Natural killer cell (primary cell): ENCODE measurements at regions not wholly inside any gene's neighbourhood (a gene's known extent, or its start where the extent isn't known, plus 50 kb on each side); places are given as distances from the start of the nearest gene placed in this dataset.

Experiments used
- ATAC-seq, 3 donors: fragments of 150-1000 bp in 2 of 3; fragments of 200-7000 bp in 1 of 3; cut with Tn5 transposase; 1 replicate in 1 of 3; 2 replicates in 2 of 3; pipeline ENCODE4 v1.10.0; 2021; ENCODE audit warnings: mild to moderate bottlenecking in 2 of 3, moderate library complexity in 2 of 3
- DNase-seq, 2 donors: peaks; one replicate each; pipeline versions ENCODE4 v3.0.0 to v3.0.0-alpha.2; 2013 to 2021; ENCODE audit warnings: mixed read lengths in 1 of 2
- H3K27ac ChIP-seq: one replicate; pipeline ENCODE4 v1.5.1; 2013; ENCODE audit warnings: mild to moderate bottlenecking, low read length
- H3K27me3 ChIP-seq: one replicate; pipeline ENCODE4 v1.6.1; 2013; ENCODE audit warnings: low read length; ENCODE audit not compliant: control insufficient read depth, insufficient read depth
- H3K36me3 ChIP-seq: one replicate; pipeline ENCODE4 v1.6.1; 2013; ENCODE audit warnings: low read length; ENCODE audit not compliant: control insufficient read depth, insufficient read depth
- H3K4me1 ChIP-seq: one replicate; pipeline ENCODE4 v1.6.1; 2013; ENCODE audit warnings: low read length; ENCODE audit not compliant: control insufficient read depth, insufficient read depth
- H3K4me3 ChIP-seq: one replicate; pipeline ENCODE4 v1.5.1; 2013; ENCODE audit warnings: low read length
- H3K9me3 ChIP-seq: one replicate; pipeline ENCODE4 v1.6.1; 2013; ENCODE audit warnings: low read length; ENCODE audit not compliant: control insufficient read depth, insufficient read depth
- H3K27ac Mint-ChIP-seq, 2 donors: one replicate each; pipeline ENCODE4 v1.8.0; 2022; ENCODE audit warnings: mild to moderate bottlenecking in 2 of 2, mixed read lengths in 2 of 2, moderate library complexity in 1 of 2
- H3K27me3 Mint-ChIP-seq, 2 donors: one replicate each; pipeline ENCODE4 v1.8.0; 2022; ENCODE audit warnings: low read depth in 2 of 2, mixed read lengths in 2 of 2
- H3K36me3 Mint-ChIP-seq: one replicate; pipeline ENCODE4 v1.8.0; 2022; ENCODE audit warnings: mixed read lengths
- H3K4me1 Mint-ChIP-seq, 2 donors: one replicate each; pipeline ENCODE4 v1.8.0; 2022; ENCODE audit warnings: mixed read lengths in 2 of 2
- H3K4me3 Mint-ChIP-seq: one replicate; pipeline ENCODE4 v1.8.0; 2022; ENCODE audit warnings: mild to moderate bottlenecking, moderate library complexity, mixed read lengths
- H3K9me3 Mint-ChIP-seq, 2 donors: one replicate each; pipeline ENCODE4 v1.8.0; 2022; ENCODE audit warnings: mixed read lengths in 2 of 2
- WGBS: methylation state at CpG from one replicate; pipeline ENCODE4 v1.1.7; 2013; ENCODE audit warnings: missing lambda C conversion rate; ENCODE audit not compliant: insufficient coverage; 5-methylcytosine and 5-hydroxymethylcytosine counted together
- intact Hi-C: fragments of 100-400 bp; cut with micrococcal nuclease; formaldehyde crosslinking; loops from one replicate; pipeline ENCODE4 v1.14.2; 2022
- TF ChIP-seq, protein P1 (sequence below): fragments of 200-600 bp; IDR thresholded peaks from one replicate; pipeline ENCODE4 v1.8.0; 2022; ENCODE audit warnings: antibody characterized with exemption

DNA sequence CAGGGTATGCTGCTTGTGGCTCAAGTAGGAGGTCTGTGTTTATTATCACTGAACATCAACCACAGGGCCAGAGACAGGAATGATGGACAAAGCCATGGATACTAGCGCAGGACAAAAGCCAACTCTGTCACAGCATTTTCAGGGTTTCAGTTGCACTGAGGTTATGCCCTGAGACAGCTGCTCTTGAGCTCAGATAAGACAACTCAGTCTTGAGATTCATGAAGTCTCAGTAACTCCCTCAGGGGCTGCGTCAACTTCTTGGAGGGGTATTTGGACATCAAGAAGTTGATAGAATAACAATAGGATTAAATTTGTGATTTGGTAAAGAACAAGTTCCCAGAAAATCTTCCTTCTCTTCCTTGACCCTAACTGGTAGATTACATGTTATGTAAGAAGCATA, 287.0 kb upstream of the SLC14A2 start:
- Mint-ChIP-seq H3K27ac (no peak overlapping the region), H3K4me1 (no peaks in the 10 kb centered on the region), H3K36me3 (no peaks in the 10 kb centered on the region), H3K9me3 (peaks cover 0 to 2% of the 10 kb centered on the region in 2 donors), H3K27me3 (peaks cover 12 to 19% of the 10 kb centered on the region in 2 donors), H3K4me3 (no peak overlapping the region)
- intact Hi-C loops = no loop called here
- TF ChIP-seq, protein P1, sequence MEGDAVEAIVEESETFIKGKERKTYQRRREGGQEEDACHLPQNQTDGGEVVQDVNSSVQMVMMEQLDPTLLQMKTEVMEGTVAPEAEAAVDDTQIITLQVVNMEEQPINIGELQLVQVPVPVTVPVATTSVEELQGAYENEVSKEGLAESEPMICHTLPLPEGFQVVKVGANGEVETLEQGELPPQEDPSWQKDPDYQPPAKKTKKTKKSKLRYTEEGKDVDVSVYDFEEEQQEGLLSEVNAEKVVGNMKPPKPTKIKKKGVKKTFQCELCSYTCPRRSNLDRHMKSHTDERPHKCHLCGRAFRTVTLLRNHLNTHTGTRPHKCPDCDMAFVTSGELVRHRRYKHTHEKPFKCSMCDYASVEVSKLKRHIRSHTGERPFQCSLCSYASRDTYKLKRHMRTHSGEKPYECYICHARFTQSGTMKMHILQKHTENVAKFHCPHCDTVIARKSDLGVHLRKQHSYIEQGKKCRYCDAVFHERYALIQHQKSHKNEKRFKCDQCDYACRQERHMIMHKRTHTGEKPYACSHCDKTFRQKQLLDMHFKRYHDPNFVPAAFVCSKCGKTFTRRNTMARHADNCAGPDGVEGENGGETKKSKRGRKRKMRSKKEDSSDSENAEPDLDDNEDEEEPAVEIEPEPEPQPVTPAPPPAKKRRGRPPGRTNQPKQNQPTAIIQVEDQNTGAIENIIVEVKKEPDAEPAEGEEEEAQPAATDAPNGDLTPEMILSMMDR = no peak
- no peaks in the 10 kb centered on the region for H3K9me3 ChIP-seq
- H3K27me3 ChIP-seq = no peaks in the 10 kb centered on the region
- no peak overlapping the region for H3K4me3 ChIP-seq
- no peaks in the 10 kb centered on the region for H3K4me1 ChIP-seq
- ATAC-seq = no peak
- WGBS = 88% methylated on average over 2 of the region's 2 CpGs
- no peaks in the 10 kb centered on the region for H3K36me3 ChIP-seq
- no peak overlapping the region for H3K27ac ChIP-seq
- DNase-seq = no peak

DNA sequence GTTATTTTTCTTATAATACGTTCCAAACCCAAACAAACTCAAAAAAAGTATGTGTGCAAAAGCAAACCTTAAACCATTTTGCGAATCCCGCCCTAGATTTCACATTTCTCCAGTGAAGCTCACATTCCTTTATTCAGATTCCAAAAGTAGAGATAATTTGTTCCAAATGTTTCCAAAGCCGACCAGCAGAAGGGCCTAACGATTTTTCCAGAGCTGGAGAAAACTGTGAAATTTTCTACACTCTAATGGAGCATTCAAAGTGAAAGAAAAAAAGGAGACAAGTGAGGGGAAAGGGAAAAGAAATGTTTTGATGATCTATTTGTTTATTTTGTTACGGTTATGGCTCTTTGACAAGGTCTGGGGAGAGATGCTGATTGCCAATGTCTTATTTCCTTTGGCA, 286.5 kb upstream of the SLC14A2 start:
- H3K27ac Mint-ChIP-seq = no peak overlapping the region
- DNase-seq (no peak), ATAC-seq (no peak)
- intact Hi-C loops = no loop called here
- WGBS = 84% methylated on average over 6 of the region's 6 CpGs
- H3K36me3 ChIP-seq = no peaks in the 10 kb centered on the region
- H3K27ac ChIP-seq = no peak overlapping the region
- peaks cover 0 to 2% of the 10 kb centered on the region in 2 donors for H3K9me3 Mint-ChIP-seq
- H3K36me3 Mint-ChIP-seq = no peaks in the 10 kb centered on the region
- H3K27me3 ChIP-seq = no peaks in the 10 kb centered on the region
- H3K4me3 Mint-ChIP-seq = no peak overlapping the region
- no peaks in the 10 kb centered on the region for H3K4me1 ChIP-seq
- no peak overlapping the region for H3K4me3 ChIP-seq
- H3K4me1 Mint-ChIP-seq = no peaks in the 10 kb centered on the region
- H3K27me3 Mint-ChIP-seq = peaks cover 9 to 19% of the 10 kb centered on the region in 2 donors
- TF ChIP-seq, protein P1 = no peak
- H3K9me3 ChIP-seq = no peaks in the 10 kb centered on the region

DNA sequence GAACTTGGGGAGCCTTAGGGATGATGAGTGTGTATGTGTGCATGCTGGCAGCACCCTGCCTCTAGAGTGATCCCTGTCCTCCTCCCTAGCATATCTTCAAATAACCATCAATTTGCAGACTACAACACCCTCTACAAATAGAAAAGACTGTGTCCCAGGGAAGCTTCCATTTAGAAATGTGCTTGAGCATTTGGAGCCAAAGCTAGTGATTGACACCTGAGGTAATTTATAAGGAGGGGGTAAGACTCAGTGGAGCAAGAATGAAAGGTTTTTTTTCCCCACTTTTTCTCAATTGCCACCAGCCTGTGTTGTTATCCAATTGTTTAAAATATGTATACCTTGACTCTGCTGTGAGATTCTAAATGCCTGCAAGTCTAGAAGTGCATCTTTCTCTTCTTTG, 286.0 kb upstream of the SLC14A2 start:
- Histone ChIP-seq H3K36me3 (no peaks in the 10 kb centered on the region), H3K27ac (no peak overlapping the region), H3K9me3 (no peaks in the 10 kb centered on the region), H3K4me3 (no peak overlapping the region), H3K27me3 (no peaks in the 10 kb centered on the region), H3K4me1 (no peaks in the 10 kb centered on the region)
- Mint-ChIP-seq H3K4me1 (no peaks in the 10 kb centered on the region), H3K27ac (no peak overlapping the region), H3K4me3 (no peak overlapping the region), H3K27me3 (peaks cover 9 to 19% of the 10 kb centered on the region in 2 donors), H3K9me3 (peaks cover 0 to 2% of the 10 kb centered on the region in 2 donors), H3K36me3 (no peaks in the 10 kb centered on the region)
- DNase-seq = no peak
- ATAC-seq = no peak
- TF ChIP-seq, protein P1 = no peak
- intact Hi-C loops = no loop called here

DNA sequence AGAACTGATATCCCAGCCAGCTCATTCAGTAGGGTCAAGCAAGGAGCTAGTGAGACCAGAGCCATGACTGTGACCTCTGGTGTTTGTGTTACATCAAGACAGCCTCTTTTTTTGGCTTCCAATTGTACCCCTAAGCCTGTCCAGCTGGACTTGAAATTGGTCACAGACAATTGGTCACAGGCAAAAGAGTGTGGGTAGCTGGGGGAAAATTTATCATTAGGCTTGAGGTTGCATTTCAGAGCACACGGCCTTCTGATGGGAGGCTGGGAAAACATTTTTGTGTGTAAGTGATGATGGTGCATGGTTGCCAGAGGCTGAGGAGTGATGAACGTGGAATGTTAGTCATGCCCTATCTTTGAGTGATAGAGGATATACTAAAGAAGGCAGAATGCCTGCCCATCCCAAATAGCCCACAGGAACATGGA, 285.1 kb upstream of the SLC14A2 start:
- intact Hi-C loops = no loop called here
- Mint-ChIP-seq H3K4me1 (no peaks in the 10 kb centered on the region), H3K27me3 (peaks cover 12 to 19% of the 10 kb centered on the region in 2 donors), H3K9me3 (peaks cover 0 to 2% of the 10 kb centered on the region in 2 donors), H3K36me3 (no peaks in the 10 kb centered on the region), H3K4me3 (no peak overlapping the region), H3K27ac (no peak overlapping the region)
- no peaks in the 10 kb centered on the region for H3K9me3 ChIP-seq
- no peak for ATAC-seq
- no peaks in the 10 kb centered on the region for H3K27me3 ChIP-seq
- H3K27ac ChIP-seq = no peak overlapping the region
- H3K36me3 ChIP-seq = no peaks in the 10 kb centered on the region
- no peak overlapping the region for H3K4me3 ChIP-seq
- 86% methylated on average over 2 of the region's 2 CpGs for WGBS
- TF ChIP-seq, protein P1 = no peak
- no peak for DNase-seq
- no peaks in the 10 kb centered on the region for H3K4me1 ChIP-seq
